Neural progenitor cell (in vitro differentiated cells): ENCODE measurements at regions not wholly inside any gene's neighbourhood (a gene's known extent, or its start where the extent isn't known, plus 50 kb on each side); places are given as distances from the start of the nearest gene placed in this dataset.

Source experiments
- DNase-seq: peaks from one replicate; pipeline ENCODE4 v3.0.0-alpha.2; 2016; ENCODE audit warnings: low spot score
- H2AFZ ChIP-seq: fragments of 200-600 bp; sonication (generic); replicated peaks from 2 replicates; pipeline ENCODE4 v1.6.1; 2016; ENCODE audit warnings: antibody characterized with exemption
- H3F3A ChIP-seq: fragments of 200-600 bp; sonication (generic); 2 replicates; pipeline ENCODE4 v1.6.1; 2016; ENCODE audit warnings: antibody characterized with exemption, low read depth
- H3K27ac ChIP-seq: fragments of 200-600 bp; sonication (generic); 2 replicates; pipeline ENCODE4 v1.5.1; 2016; ENCODE audit warnings: mild to moderate bottlenecking
- H3K27me3 ChIP-seq: fragments of 200-600 bp; sonication (generic); 2 replicates; pipeline ENCODE4 v1.6.1; 2016; ENCODE audit warnings: mild to moderate bottlenecking, moderate library complexity
- H3K36me3 ChIP-seq: fragments of 200-600 bp; sonication (generic); 2 replicates; pipeline ENCODE4 v1.5.1; 2016
- H3K4me1 ChIP-seq: fragments of 200-600 bp; sonication (generic); 2 replicates; pipeline ENCODE4 v1.6.1; 2016; ENCODE audit warnings: mixed run types
- H3K4me2 ChIP-seq: fragments of 200-600 bp; sonication (generic); 2 replicates; pipeline ENCODE4 v1.6.1; 2016
- H3K4me3 ChIP-seq: fragments of 200-600 bp; sonication (generic); 2 replicates; pipeline ENCODE4 v1.5.1; 2016
- H3K79me2 ChIP-seq: fragments of 200-600 bp; sonication (generic); 2 replicates; pipeline ENCODE4 v1.6.1; 2016; ENCODE audit warnings: low read depth
- H3K9ac ChIP-seq: fragments of 200-600 bp; sonication (generic); 2 replicates; pipeline ENCODE4 v1.6.1; 2016
- H3K9me3 ChIP-seq: fragments of 200-600 bp; sonication (generic); 2 replicates; pipeline ENCODE4 v1.5.1; 2016; ENCODE audit warnings: low read depth
- H4K20me1 ChIP-seq: fragments of 200-600 bp; sonication (generic); 2 replicates; pipeline ENCODE4 v1.6.1; 2016; ENCODE audit warnings: low read depth
- H3K27ac Mint-ChIP-seq: 3 replicates; pipeline ENCODE4 v1.8.0; 2021; ENCODE audit warnings: mixed read lengths
- H3K27me3 Mint-ChIP-seq: 2 replicates; pipeline ENCODE4 v1.8.0; 2022; ENCODE audit warnings: low read depth, mild to moderate bottlenecking, inconsistent platforms, moderate library complexity, mixed read lengths; ENCODE audit not compliant: insufficient read depth
- H3K36me3 Mint-ChIP-seq: 3 replicates; pipeline ENCODE4 v1.8.0; 2021; ENCODE audit warnings: mixed read lengths
- H3K4me1 Mint-ChIP-seq: 3 replicates; pipeline ENCODE4 v1.8.0; 2021; ENCODE audit warnings: mixed read lengths
- H3K4me3 Mint-ChIP-seq: 3 replicates; pipeline ENCODE4 v1.8.0; 2021; ENCODE audit warnings: mild to moderate bottlenecking, moderate library complexity, mixed read lengths
- H3K9me3 Mint-ChIP-seq: 3 replicates; pipeline ENCODE4 v1.8.0; 2020; ENCODE audit warnings: mixed read lengths
- EZH2 ChIP-seq: fragments of 200-600 bp; sonication (generic); IDR thresholded peaks from 2 replicates; pipeline ENCODE4 v1.6.1; 2017; ENCODE audit warnings: antibody characterized with exemption, mild to moderate bottlenecking, moderate library complexity
- EZH2phosphoT487 ChIP-seq: fragments of 200-600 bp; sonication (generic); IDR thresholded peaks from 2 replicates; pipeline ENCODE4 v1.6.1; 2017; ENCODE audit warnings: antibody characterized with exemption
- TF ChIP-seq, protein P1 (sequence below): fragments of 200-600 bp; sonication (generic); IDR thresholded peaks from 2 replicates; pipeline ENCODE4 v1.5.1; 2017; ENCODE audit warnings: antibody characterized with exemption, mild to moderate bottlenecking

DNA sequence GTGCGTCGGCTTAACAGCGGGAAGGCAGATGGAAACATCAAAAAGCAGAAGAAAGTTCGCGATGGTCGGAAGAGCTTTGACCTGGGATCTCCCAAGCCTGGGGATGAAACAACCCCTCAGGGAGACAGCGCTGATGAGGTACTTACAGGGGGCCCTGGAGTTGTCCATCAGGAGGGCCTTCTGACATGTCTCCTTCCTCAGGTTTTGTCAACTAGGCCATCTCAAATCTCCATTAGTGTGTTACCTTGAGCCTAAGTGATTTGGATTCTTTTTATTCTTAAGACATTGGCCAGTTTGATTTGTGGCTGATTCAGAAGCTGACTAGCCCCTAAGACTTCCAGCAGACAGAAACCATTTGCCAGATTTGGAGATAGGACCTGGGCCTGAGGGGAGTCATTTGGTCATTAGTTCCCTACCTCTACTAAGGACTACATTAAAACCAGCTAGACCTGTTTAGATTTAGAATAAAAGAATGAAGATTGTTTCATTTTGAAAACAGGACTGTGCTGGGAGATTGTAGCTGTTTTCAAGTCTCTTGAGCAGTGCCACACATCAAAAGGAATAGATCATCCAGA is 97.6 kb upstream of the UMPS start:
- Mint-ChIP-seq H3K27me3 (no peaks in the 10 kb centered on the region), H3K27ac (peak overlapping the region; percentile 58), H3K4me1 (peaks cover 22% of the 10 kb centered on the region), H3K4me3 (no peak overlapping the region), H3K36me3 (peaks cover 9% of the 10 kb centered on the region), H3K9me3 (no peaks in the 10 kb centered on the region)
- H3K27me3 ChIP-seq, result no peaks in the 10 kb centered on the region
- peaks cover 3% of the 10 kb centered on the region for H3K4me1 ChIP-seq
- H3K9me3 ChIP-seq, result no peaks in the 10 kb centered on the region
- no peak for DNase-seq
- no peaks in the 10 kb centered on the region for H3F3A ChIP-seq
- no peak for TF ChIP-seq EZH2phosphoT487
- TF ChIP-seq EZH2, result no peak
- TF ChIP-seq, protein P1, sequence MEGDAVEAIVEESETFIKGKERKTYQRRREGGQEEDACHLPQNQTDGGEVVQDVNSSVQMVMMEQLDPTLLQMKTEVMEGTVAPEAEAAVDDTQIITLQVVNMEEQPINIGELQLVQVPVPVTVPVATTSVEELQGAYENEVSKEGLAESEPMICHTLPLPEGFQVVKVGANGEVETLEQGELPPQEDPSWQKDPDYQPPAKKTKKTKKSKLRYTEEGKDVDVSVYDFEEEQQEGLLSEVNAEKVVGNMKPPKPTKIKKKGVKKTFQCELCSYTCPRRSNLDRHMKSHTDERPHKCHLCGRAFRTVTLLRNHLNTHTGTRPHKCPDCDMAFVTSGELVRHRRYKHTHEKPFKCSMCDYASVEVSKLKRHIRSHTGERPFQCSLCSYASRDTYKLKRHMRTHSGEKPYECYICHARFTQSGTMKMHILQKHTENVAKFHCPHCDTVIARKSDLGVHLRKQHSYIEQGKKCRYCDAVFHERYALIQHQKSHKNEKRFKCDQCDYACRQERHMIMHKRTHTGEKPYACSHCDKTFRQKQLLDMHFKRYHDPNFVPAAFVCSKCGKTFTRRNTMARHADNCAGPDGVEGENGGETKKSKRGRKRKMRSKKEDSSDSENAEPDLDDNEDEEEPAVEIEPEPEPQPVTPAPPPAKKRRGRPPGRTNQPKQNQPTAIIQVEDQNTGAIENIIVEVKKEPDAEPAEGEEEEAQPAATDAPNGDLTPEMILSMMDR, result no peak
- H3K36me3 ChIP-seq, result no peaks in the 10 kb centered on the region
- H2AFZ ChIP-seq, result no peak overlapping the region
- no peak overlapping the region for H3K27ac ChIP-seq
- no peaks in the 10 kb centered on the region for H3K79me2 ChIP-seq
- H3K4me2 ChIP-seq, result no peak overlapping the region
- H3K9ac ChIP-seq, result no peak overlapping the region
- H4K20me1 ChIP-seq, result no peaks in the 10 kb centered on the region
- H3K4me3 ChIP-seq, result no peak overlapping the region

DNA sequence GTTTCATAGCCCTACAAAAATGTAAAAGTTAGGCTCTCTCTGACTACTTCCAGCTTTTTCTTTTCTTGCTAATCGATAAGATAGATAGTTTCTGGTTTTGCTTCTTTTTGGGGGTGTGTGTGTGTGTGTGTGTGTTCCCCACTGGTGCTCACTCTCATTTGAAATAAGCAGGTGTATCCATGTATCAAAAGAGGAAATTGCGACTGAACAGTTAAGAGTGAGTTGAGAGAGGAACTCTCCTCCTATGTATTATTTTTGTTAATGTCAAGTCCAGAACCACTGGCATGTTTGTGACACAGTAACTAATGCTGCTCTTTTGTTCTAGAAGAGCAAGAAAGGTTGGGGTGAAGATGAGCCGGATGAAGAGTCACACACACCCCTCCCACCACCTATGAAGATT is 96.7 kb upstream of the UMPS start:
- Histone ChIP-seq H3K9ac (no peak overlapping the region), H3F3A (no peaks in the 10 kb centered on the region), H3K36me3 (no peaks in the 10 kb centered on the region), H3K4me1 (peaks cover 3% of the 10 kb centered on the region), H3K79me2 (no peaks in the 10 kb centered on the region), H3K27me3 (no peaks in the 10 kb centered on the region), H3K4me2 (no peak overlapping the region), H4K20me1 (no peaks in the 10 kb centered on the region), H3K9me3 (no peaks in the 10 kb centered on the region), H2AFZ (no peak overlapping the region), H3K4me3 (no peak overlapping the region), H3K27ac (no peak overlapping the region)
- no peak for DNase-seq
- Mint-ChIP-seq H3K27ac (no peak overlapping the region), H3K4me3 (no peak overlapping the region), H3K4me1 (peaks cover 22% of the 10 kb centered on the region), H3K9me3 (no peaks in the 10 kb centered on the region), H3K36me3 (peaks cover 9% of the 10 kb centered on the region), H3K27me3 (no peaks in the 10 kb centered on the region)
- TF ChIP-seq EZH2 (no peak), EZH2phosphoT487 (no peak)
- TF ChIP-seq, protein P1, result no peak

DNA sequence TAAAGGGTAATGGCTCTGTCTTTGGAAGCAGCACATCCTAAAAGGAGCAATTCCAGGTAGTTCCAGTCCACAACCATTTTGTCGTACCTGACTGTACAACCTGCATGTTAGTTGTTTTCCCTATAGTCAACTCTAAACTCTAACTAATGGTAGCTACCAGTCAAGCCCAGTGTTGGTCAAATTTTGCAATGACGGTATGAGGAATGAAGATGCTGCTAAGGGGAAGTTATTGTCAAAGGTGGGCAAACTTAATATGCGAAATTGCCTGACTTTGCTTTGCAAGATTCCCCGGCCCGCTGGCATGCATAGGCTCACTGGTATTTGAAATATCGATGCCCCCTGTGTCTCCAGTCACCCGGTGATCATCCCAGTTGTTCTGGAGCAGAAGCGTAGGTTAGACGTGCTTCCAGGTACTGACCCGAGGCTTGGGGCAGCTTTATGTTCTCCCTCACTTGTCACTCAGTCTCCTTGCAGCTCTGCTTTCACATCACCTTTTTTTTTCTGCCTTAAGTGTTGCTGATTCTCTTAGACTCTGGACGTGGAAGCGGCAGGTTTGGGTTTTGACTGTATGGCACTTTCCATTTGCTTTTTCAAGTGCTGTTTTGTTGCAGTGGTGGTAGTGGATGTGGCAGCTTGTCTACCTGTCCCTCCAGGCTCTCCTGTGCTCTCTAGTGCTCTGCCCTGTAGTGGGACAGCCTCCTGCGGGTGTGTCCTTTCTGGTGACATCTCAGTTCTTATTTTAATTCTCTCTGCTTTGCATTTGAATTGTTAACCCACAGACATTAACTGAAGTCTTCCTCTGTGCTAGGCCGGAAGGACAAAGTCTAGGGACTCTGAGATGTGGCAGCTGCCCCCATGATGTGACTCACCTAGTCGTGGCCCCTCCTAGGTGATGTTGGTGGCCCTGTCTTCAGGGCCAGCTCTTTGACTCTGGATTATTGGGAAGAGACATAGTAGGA is 95.8 kb upstream of the UMPS start:
- no peaks in the 10 kb centered on the region for H3K9me3 Mint-ChIP-seq
- H3K4me1 ChIP-seq, result peaks cover 3% of the 10 kb centered on the region
- TF ChIP-seq EZH2phosphoT487 (no peak), EZH2 (no peak)
- TF ChIP-seq, protein P1, result no peak
- H3K9me3 ChIP-seq, result no peaks in the 10 kb centered on the region
- H3K27ac ChIP-seq, result no peak overlapping the region
- no peaks in the 10 kb centered on the region for H3K79me2 ChIP-seq
- no peak overlapping the region for H3K4me2 ChIP-seq
- peaks cover 16% of the 10 kb centered on the region for H3K4me1 Mint-ChIP-seq
- no peaks in the 10 kb centered on the region for H3F3A ChIP-seq
- H4K20me1 ChIP-seq, result no peaks in the 10 kb centered on the region
- DNase-seq, result no peak
- no peak overlapping the region for H3K4me3 ChIP-seq
- peaks cover 9% of the 10 kb centered on the region for H3K36me3 Mint-ChIP-seq
- H3K36me3 ChIP-seq, result no peaks in the 10 kb centered on the region
- H3K27ac Mint-ChIP-seq, result no peak overlapping the region
- H3K27me3 ChIP-seq, result no peaks in the 10 kb centered on the region
- H3K27me3 Mint-ChIP-seq, result no peaks in the 10 kb centered on the region
- no peak overlapping the region for H2AFZ ChIP-seq
- no peak overlapping the region for H3K4me3 Mint-ChIP-seq
- no peak overlapping the region for H3K9ac ChIP-seq
